ENCODE measurements at regions not wholly inside any gene's neighbourhood (a gene's known extent, or its start where the extent isn't known, plus 50 kb on each side); places are given as distances from the start of the nearest gene placed in this dataset.

- no peak overlapping the region for H3K27ac ChIP-seq
- no peak for TF ChIP-seq ZFX (IDR thresholded peaks at IDR 0.05; ENCODE audit: borderline replicate concordance)
- TF ChIP-seq CTCF (IDR thresholded peaks at IDR 0.05): no peak
Measured at GRCh38 chr5:173729079-173729765, 112.8 kb upstream of the BOD1 start.

DNA sequence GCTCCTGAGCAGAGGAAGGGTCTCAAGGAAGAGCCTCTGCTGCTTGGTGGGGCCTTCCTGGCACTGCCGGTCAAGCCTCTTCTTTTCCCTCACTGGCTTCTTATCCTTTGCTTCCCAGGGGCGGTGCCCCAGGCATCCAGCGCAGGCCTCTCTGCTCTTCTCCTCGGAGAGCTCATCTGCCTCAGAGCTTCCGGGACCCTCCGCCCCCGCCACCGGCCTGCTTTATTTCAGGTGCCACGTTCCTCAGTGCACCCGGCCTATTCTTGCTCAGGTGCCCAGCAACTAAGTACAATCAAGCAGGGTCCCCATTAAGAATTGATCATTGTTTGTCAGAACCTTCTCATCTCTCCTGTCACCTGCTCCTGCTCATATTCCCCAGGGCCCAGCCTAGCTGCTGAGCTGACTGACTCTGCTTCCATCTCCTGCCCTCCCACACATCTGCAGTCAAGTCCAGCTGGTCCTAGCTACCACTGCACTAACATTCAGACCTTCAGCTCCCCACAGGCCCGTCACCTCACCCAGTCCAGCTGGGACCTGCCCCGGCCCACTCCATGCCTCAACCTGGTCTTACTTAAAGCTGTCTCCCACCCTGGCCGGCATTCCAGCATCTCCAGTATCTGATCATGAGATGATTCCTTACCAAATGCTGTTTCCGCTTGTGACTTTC is 114.3 kb upstream of the BOD1 start:
- no peak overlapping the region for H3K27ac ChIP-seq
- TF ChIP-seq CTCF (IDR thresholded peaks at IDR 0.05) (no peak), ZFX (IDR thresholded peaks at IDR 0.05; ENCODE audit: borderline replicate concordance) (no peak)

DNA sequence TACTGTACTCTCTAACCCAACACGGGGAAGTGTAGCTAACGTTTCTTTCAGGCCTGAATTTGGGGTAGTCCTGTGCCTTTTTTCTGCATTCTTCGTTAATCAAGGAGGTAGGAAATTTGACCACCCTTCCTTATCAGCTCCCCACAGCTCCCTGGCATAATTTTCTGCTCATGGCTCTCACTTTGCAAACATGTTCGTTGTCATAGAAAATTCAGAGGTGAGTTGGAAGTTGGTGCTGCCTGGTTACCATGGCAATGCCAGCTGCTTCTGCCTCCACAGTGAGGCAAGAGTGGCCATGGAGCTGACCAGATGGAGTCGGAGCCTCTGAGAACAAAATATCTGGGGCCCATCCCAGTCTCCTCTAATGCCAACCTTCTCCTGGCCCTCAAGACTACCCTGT is 116.6 kb upstream of the BOD1 start:
- TF ChIP-seq CTCF (IDR thresholded peaks at IDR 0.05) (no peak), ZFX (IDR thresholded peaks at IDR 0.05; ENCODE audit: borderline replicate concordance) (no peak)
- no peak overlapping the region for H3K27ac ChIP-seq

DNA sequence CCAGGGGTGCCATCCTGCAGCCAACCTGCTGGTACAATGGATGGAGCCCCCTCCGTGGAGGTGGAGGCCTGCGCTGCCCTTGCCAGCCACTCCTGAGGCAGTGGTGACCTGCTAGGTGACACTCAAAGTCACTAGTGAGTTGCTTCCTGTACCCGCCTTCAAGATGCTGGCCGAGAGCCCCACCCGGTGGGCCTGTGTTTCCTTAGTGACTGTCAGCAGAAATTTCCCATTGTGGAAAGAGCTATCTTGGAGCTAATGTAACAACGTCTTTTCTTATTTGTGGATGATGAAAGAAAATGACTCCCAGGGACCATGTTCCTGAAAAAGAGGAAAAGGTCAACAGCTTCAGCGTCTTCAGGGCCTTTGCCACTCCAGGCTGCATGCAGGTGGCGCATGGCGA is 117.0 kb upstream of the BOD1 start:
- H3K27ac ChIP-seq: no peak overlapping the region
- no peak for TF ChIP-seq ZFX (IDR thresholded peaks at IDR 0.05; ENCODE audit: borderline replicate concordance)
- no peak for TF ChIP-seq CTCF (IDR thresholded peaks at IDR 0.05)

DNA sequence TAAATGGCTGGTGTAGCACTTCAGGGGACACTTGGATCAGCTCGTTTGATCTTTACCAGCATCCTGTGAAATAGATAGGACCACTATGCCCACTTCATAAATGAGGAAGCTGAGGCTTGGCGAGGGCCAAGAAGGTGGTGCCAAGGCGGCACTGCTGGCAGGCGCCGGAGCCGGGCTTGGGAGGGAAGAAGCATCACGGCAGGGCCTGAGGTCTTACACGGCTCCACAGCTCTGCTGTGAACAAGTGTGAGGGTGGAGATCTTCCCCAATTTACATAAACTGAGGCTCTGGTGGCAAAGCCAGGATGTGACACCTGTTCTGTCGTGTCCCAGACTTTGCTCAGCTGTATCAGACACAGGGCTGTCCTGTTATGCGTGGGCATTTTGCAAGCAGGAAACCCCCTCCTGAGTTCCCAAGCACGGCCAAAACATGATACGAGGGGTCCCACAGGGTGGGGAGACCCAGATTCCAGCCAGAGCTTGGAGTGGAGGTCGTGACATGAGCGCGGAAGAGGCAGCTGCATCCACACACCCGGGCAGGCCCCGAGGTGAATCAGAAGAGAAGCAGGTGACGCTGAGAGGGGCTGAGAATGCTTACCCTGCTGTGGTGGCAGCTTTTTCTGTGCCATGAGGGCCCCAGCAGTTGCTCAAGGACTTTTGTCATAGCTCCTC is 117.5 kb upstream of the BOD1 start:
- no peak for TF ChIP-seq ZFX (IDR thresholded peaks at IDR 0.05; ENCODE audit: borderline replicate concordance)
- TF ChIP-seq CTCF (IDR thresholded peaks at IDR 0.05): no peak
- no peak overlapping the region for H3K27ac ChIP-seq

DNA sequence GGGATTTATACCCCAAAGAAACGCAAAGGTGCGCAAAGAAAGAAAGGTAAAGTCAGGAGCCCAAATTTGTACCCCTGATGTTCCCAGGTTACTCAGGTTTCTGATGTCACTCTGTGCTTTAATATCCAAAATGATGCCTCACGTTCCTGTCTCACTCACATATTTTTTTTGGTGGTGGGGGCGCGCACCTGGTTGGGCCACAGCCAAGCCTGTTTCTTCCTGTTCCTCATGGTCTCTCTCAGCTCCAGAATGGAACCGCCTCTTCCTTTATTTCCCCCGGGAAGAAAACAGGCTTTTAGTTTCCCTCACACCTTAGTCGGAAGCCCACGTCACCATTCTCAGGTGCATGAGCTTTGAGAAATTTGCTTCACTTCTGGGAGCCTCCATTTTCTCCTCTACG is 118.3 kb upstream of the BOD1 start:
- no peak for TF ChIP-seq CTCF (IDR thresholded peaks at IDR 0.05)
- no peak for TF ChIP-seq ZFX (IDR thresholded peaks at IDR 0.05; ENCODE audit: borderline replicate concordance)
- no peak overlapping the region for H3K27ac ChIP-seq

DNA sequence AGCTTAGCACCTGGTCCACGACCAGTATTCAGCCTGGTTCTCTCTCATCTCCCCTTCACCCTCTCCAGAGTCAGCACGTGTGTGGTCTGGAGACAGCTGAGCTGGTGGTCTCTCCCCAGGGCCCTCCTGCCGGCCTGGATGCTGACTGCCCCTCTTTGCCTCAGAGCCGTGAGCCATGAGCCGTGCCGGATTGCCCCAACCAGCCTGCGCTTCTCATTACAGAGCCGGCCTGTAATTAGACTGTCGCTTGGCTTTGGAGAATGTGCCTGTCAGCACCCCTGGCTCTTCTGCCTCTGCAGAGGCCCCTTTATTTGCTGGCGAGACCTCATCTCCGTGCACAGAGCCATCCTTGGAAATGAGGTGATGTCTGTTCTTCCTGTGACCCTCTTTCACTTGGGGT is 118.7 kb upstream of the BOD1 start:
- H3K27ac ChIP-seq: no peak overlapping the region
- TF ChIP-seq ZFX (IDR thresholded peaks at IDR 0.05; ENCODE audit: borderline replicate concordance): no peak
